ENCODE measurements at regions not wholly inside any gene's neighbourhood (a gene's known extent, or its start where the extent isn't known, plus 50 kb on each side); places are given as distances from the start of the nearest gene placed in this dataset.
"Not testable (repeated sequence)": the region's sequence is repeated elsewhere in the genome, so short reads cannot be mapped to it uniquely, and the experiment has no call there.

DNA sequence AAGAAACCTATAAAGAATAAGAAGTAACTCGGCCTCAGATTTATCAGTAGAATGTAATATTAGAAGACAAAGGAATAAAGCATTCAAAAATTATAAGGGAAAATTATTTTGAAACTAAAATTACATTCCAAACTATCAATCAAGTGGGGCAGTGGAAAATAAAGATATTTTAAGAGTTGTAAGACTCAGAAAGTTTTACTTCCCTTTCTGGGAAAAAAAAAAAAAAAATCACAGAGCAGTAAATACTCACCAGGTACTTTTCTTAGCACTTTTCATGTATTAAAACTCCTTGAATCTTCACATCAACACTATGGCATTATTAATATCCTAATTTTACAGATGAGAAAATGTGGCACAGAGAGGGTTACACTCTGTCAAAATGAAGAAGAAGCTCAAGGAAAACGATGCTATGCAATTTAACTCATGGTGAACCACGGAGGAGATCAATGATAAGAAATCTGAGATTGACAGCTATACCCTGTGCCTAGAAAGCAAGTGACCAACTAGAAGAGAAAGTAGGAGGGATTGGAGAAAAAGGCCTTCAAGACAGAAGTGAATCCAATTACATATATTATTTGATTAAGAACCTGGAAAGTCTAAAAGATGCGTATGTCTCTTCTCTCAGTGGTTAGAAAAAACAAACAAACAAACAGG is 238.9 kb upstream of the ID2 start:
- DNase-seq, result no peak

DNA sequence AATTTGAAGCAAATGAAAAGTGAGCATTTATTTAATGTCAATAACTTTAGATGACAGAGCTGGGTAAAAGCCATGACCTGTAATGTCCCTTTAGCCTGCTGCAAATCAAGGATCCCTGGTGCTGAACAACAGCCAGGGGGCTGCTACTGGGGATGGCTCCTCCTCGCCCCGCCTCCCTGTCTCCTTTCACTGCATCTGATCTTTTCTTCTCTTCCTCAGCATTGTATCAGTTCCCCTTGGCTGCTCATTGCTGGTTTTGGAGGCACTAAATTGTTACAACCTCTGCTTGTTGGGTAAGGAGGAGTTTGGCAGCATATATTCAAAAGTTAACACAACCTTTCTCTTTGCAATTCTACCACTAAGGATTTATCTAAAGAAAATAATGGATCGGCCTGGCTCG is 236.3 kb upstream of the ID2 start:
- no peak for DNase-seq

DNA sequence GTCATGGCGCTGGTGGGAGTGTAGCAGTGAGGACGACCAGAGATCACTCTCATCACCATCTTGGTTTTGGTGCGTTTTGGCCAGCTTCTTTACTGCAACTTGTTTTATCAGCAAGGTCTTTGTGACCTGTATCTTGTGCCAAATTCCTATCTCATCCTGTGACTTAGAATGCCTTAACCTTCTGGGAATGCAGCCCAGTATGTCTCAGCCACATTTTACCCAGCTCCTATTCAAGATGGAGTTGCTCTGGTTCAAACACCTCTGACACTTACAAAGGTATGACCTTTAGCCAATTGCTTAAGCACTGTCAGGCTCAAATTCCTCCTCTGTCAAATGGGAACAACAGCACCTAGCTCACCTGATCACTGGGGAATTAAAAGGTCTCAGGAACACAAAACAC is 235.1 kb upstream of the ID2 start:
- DNase-seq, result not testable (repeated sequence)

DNA sequence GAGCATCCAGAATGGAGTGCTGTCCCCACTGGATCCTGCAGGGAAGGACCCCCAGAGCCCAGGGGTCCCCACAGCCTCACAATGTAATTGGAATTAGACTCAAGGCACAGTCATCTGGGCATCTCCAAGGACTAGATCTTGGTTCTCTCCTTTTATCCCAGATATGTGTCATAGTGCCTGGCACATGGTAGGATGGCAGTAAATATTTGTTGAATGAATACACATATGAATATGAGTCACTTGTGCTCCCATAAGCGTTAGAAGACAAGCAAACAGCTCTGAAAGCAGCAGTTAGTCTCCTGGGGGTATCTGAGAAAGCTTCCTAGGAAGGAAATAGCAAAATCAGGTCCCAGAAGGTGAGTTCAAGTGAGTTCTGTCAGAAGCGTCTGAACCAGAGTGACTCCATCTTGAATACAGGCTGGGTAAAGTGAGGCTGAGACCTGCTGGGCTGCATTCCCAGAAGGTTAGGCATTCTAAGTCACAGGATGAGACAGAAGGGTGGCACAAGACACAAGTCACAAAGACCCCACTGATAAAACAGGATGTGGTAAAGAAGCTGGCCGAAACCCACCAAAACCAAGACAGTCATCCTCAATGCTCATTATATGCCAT is 234.1 kb upstream of the ID2 start:
- DNase-seq, result no peak

DNA sequence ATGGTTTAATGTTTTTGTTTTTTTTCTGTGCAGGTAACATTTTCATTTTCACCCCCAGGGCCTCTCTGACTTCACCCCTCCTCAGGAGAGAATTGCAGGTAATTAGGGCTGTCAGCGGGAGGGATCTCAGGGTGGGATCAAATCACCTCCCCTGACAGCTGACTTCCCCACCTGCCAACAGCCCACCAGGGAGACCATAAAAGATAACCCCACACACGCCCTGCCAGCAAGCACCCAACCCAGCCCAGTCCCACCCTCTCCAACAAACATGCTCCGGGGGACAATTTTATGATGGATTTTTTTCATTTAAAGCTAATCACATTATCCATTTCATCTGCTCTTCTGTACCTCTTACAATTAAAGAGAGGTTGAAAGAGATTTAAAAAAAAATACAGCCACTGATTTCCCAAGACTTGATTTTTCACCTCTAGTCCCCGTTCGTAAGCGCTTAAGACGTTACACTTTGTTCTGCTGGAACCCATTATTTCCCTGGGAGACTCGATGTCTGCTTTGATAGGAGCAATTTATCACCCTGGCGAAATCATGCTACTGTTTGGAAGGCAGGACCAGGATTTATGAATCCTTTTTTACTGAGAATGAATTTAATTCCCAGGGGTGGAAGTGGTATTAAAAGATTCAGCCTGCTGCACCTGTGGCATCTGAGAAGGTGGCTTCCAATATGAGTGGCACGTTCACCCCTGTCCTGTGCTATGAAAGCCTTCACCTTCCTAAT is 232.9 kb upstream of the ID2 start:
- DNase-seq, result no peak

DNA sequence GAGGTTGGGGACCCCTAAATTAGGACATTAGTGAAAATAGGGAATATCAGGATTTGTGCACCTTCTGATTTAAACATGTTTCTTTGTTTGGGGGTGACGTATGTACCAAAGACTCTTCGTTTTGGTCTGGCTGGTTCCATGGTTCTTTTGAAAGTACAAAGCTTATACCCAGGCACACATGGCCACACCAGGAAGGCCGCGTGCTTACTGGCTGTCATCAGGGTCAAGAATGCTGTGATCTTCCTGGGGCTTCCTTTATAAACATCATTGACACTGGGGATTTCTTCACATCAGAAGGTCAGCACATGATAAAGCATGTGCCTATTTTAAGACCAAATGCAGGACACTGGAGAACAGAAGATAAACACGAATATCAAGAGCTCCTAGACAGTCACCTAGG is 230.6 kb upstream of the ID2 start:
- no peak for DNase-seq

DNA sequence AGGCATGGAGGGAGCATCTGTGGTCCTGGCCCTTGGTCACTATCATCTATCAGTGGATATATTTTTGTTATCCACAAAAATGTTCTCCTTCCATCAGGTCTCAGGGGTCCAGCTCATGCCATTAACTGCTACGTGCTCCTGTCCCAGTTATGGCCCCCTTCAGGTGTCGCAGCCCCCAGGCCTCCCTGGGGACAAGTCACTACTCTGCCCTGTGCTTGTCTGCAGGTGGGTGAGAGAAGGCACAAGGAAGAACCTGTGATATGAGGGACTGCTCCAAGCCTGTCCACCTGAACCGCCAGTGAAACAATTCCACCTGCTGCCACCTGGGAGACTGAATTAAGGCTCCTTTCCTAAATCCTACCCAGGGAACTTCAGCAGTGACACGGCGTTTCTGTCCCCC is 229.6 kb upstream of the ID2 start:
- DNase-seq, result no peak

DNA sequence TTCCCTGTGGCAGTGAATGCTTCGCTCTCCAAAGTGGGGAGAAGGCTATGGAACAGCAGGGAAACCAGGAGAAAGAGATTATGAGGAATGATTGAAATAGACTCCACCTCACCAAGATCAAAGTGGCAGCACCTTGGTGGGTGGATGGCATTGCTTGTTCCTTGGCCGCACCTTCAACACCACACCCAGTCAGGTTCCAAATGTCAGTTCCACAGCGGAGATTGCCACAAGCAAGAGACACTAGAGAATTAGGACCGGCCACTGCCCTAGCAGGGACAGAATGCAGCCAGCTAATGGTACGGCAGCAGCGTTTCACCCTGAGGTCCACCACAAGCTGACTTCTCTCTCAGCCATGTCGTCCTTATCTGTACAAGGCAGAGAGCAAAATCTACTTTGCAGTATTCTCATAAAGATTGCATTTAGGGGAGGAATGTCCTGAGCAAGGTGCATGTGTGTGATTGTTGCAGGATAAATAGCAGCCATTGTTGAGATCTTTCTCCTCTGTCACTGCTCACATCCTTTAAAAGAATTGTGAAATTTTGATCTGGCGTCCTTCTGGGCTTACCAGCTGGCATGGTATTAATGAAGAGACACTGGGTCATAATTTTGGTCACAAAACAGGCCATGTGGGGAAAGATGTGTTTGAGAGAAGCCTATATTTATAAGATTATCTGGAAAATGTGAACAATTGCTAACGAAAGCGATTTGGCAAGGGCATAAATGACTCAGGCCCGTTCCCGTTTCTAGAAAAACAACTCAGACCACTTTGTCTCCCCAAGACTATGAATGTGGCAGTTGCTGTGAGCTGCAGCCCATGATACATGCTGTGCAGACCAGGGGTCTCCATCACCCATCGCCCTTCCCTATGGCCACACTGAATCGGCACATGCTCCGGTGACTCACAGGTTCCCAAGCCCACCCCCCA is 228.6 kb upstream of the ID2 start:
- DNase-seq, result no peak

DNA sequence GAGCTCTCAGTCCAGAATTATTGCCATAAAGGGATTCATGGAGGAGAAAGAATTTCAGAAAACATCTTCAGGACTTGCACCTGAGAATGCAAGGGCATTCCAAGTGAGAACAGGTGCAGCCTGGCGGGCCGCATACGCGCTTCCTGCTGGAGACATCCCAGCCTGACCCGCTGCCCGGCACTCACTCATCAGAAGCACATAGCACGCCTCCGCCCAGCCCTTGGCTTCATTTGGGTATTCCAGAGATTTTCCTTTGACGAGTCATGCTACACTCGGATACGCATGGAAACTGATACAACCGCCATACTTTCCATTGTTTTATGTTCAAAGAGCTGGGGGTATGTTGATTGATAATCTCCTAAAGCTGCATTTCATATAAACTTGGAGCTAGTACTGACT is 228.0 kb upstream of the ID2 start:
- peak in 2 of 14 donors; percentile 4 to 17 for DNase-seq

DNA sequence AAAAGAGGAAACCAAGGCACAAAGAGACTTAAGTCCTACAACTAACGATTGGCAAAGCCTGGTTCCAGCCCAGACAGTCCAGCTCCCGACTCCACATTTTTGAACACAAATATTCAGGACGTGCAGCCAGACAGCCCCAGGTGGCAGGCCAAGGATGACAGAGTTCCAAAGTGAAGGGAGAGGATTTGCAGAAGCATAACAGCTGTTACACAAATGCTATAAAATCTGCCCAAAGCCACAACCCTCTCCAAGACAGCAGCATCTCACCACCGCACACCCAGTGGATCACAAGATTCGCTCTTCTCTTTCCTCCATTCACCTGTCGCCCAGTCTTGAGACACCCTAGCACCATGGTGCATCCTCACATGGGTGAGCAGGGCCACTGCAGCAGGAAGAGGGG is 227.1 kb upstream of the ID2 start:
- DNase-seq, result no peak

DNA sequence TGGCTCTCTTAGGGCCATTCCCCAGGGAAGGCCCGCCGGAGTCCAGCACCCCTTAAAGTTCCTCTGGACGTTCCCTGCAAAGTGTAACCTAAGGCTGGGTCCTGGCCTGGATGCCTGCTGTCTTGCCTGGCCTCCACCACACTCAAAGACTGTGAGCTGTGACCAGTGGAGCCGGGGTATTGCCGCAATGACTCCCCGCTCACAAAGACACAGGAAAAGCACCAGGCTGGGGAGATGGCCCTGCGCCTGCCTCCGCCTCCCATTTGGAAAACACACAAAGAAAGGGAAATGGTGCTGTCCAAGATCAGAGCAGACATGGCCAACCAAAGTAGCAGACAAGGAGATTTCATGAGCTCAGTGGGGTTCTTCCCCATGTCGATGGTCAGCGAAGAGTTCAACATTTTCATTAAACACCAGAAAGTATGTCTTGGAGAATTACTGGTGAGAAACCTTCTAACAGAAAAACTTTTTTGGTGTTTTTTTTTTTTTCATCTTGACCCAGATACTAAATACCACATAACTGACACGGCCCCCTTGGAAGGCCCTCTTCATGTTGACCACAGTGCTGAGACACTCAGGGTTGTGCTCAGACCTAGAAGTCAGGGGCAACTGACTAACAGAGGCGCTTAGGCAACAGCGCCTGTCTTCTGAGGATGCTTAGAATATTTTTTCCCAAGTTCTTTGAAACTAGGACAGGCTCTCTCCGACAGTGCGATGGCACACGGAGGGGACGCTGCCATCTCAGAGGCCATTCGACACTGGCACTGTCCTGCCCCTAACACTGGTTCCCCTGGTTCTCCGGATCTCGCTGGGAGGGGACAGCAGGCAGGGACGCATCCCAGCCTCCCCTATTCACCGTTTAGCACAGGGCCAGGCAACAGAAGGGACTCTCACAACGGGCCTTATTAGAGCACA is 226.4 kb upstream of the ID2 start:
- DNase-seq, result peak in 2 of 14 donors; percentile 9 to 68

DNA sequence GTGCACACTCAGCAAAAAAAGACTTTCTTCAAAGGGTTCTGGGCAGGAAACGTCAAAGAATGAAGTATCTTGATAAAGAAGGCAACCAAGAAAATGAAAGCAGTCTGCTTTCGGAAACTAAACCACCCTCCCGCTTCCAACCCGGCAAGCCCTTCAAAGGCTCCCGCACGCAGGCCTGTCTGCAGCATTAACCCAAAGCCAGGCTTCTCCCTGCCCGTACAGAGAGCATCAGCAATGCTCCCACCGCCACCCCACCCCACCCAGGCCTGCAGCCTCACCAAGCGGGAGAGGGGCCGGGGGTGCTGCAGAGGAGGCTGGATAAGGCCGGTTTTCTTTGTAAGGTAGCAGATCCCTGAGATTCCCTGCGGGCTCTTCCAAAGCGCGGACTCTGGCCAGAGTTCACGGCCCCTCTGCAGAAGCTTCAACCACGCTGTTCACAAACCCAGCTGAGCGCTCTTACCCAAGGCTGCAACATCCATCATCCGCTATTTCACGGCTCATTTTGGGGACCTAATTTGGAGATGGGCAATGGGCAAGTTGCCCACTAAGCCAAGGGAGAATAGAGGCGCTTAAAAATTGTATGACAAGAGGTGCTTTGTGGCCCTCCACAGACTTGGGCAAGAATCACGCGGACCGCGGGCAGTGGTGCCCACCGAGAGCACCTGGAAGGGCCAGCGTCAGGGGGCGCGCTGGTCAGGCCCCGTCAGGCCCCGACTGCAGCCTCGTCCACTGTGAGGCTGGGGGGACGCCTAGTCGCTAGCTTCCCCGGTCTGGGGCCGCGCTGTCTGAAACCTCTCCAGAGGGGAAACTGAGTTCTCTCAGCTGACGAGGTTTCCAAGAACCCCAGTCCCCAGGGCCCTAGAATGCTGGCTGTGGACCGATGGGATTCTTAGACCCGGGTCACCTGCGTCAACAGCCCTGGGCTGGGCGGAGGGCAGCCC is 225.4 kb upstream of the ID2 start:
- DNase-seq, result no peak

DNA sequence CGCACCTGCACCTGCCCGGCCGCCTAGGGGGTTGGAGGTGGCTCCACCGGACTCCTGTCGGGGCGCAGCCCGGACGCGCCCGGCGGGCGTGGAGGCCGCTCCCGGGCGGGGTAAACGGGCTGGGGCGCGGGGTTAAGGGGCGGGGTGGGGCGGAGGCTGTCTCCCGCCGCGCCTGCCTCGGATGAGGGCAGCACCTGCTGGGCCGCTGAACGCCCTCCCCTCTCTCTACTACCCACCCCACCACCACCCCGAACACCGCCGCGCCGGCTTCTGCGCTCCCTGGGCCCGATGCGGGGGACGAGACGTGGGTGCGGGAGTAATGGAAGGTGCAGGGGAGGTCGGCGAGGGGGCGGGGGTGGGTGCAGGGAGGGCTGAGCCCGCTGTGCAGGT is 224.8 kb upstream of the ID2 start:
- no peak for DNase-seq

DNA sequence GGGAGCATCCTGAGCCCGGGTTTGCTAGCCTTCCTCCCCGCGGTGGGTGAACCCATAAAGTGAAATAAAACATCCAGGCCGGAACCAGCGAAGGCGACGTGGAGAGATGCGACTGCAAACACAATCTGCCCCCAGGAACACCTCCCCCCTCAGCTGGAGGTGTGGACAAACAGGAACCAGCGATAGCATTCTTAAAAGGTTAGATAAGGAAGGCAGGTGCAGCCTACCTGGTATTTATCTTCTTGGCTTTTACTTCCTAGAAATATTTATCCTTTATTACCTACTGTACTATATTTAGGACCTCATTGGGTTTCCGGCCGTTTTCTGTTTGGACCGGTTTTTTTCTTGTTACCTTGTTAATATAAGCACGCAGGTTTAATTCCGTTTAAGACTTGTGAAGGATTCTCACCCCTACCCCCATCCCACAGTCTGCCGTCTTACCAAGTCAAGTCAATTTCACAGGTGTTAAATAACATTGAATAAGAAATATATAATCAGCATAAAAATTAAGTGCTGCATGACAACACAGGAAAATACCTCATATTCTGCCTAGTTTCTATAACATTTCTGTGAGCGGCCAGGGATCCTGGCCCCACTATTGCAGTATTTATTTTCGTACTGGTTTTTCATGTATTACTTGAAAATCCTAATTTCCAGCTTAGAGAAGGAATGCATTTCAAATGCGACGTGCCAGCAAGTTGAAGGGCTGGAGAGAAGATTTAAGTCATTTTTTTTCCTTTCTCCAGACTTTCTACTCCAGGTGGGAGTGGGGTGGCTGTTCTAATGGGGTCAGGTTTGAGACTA is 224.0 kb upstream of the ID2 start:
- no peak for DNase-seq

DNA sequence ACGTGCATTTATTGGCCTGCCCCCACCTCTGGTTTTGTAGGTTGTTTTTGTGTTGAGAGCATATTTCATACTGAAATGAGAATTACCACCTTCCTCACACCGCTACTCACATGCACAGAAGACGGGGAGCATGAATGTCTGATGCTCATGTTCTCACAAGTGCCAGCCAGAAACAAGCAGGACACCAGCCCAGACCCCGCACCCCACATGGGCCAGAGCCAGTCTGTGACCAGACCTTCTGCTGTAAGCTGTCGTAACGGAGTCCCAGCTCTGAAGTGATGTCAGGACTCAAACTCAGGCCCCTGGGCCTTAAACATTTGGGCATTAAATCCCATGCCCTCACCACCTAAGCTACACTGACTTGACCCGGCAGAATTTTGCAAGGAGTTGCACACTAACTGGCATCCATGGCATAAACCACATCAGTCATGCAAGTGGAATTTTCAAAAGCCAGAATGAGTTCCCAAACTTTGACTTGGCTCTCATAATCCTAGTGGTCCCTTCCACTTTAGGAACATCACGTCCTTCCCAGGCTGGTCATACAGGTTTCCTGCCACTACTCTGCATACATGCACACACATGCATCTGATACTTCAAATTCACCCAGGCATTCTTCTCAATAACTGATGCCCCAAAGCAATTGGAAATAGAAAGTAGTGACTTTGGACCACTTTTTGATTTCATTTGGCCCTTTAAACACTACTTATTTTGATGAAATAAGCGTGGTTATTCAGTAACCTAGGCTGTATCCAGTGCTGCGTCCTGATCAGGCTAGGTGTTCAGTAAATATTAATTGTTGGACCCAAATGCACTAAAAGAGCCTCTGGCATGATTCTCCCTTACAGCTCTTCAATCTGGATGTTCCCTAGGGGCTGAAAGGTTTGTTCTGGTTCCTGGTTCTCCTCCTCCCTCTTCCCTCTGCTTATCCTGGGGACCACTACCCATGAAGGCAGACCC is 223.1 kb upstream of the ID2 start:
- DNase-seq, result no peak

DNA sequence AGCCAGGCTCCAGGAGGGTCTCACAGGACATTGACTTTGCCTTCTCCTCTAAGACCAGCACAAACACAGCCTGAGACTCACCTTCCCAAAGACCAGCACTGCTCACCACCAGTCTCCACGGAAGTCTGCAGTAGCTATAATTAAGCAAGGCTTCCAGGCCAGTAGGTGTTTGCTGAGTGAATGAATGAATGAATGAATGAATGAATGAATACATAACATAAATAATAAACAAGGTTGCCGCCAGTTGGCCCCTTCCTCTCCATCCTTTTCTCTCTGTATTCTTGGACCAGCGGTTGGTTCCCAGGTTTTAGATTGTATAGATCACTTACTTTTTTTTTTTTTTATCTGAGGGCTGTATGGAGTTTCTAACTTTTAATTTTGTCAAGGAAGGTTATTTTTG is 222.4 kb upstream of the ID2 start:
- DNase-seq, result no peak

DNA sequence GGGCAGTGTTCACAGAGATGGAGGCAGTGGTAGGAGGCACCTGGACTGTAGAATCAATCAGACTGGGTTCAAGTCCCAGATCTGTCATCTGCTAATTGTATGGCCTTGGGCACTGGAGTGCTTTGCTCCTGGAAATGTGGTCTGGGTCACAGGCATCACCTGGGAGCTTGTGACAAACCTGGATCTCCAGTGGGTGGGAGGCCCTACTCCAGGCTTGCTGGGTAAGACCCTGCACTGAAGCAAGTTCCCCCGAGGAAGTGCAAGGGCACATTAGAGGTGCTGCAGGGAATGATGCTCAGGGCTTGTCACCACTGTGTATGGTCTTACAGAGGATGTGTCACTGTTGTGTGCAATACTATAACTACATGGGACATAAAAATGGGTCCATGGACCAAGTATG is 220.5 kb upstream of the ID2 start:
- no peak for DNase-seq

DNA sequence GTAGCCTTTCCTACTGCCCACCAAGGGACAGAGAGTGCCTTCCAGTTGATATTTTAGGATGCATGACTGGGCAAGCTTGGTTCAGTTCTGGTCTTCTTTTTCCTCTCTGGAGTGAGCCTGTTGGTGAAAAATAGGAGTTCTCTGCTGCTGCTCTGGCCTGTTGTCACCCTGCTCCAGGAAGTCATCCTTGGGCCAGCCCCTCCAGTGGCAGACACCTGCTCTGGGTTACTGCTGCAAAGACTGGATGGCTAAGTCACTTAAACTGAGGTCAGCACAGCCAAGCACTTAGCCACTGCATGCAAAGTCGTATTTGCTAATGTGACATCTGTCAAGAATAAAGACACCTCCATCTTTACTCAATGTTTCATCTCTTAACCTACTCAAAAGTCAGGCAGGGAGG is 219.6 kb upstream of the ID2 start:
- no peak for DNase-seq
